ENCODE measurements at regions not wholly inside any gene's neighbourhood (a gene's known extent, or its start where the extent isn't known, plus 50 kb on each side); places are given as distances from the start of the nearest gene placed in this dataset.

GRCh38 chr5:141785711-141786110 is 92.5 kb downstream of the PCDH1 start:
- Histone ChIP-seq H3K27ac (ENCODE audit: low read depth, low read length) (no peak overlapping the region), H3K9me3 (ENCODE audit: insufficient read depth in 2 of 2, low read depth in 1 of 2, low read length in 1 of 2) (no peaks in the 10 kb centered on the region), H3K4ac (replicated peaks; ENCODE audit: insufficient read length, low read depth, low read length) (no peak overlapping the region), H3K56ac (replicated peaks; ENCODE audit: insufficient read length, low read depth, low read length) (no peak overlapping the region), H4K8ac (ENCODE audit: extremely low read depth, insufficient read depth, low read length) (no peak overlapping the region), H3K27me3 (replicated peaks in 1 of 4; ENCODE audit: control insufficient read depth in 3 of 4, extremely low read depth in 1 of 4, insufficient read depth in 3 of 4, low read length in 3 of 4) (no peaks in the 10 kb centered on the region), H3K79me2 (ENCODE audit: control insufficient read depth in 1 of 2, insufficient read depth in 2 of 2, low read length in 2 of 2) (no peaks in the 10 kb centered on the region), H4K91ac (replicated peaks; ENCODE audit: insufficient read length, low read length) (peak overlapping the region; percentile 36), H2AK5ac (ENCODE audit: low read depth, low read length) (no peak overlapping the region), H2BK5ac (ENCODE audit: low read depth, low read length) (no peak overlapping the region), H4K20me1 (replicated peaks in 1 of 2; ENCODE audit: control insufficient read depth in 1 of 2, insufficient read depth in 2 of 2, low read length in 2 of 2) (no peaks in the 10 kb centered on the region), H3K9ac (replicated peaks in 1 of 4; ENCODE audit: extremely low read depth in 1 of 4, low read depth in 3 of 4, low read length in 3 of 4) (no peak overlapping the region; a peak in 2 of 7 replicates), H2BK12ac (ENCODE audit: low read depth, low read length) (peak overlapping the region; percentile 12; the same call in 1 of the 2 replicates), H2AFZ (ENCODE audit: low read length) (no peak overlapping the region), H3K4me2 (ENCODE audit: insufficient read depth in 1 of 2, low read depth in 2 of 2, low read length in 2 of 2) (no peak overlapping the region), H3K36me3 (ENCODE audit: control insufficient read depth in 2 of 4, insufficient read depth in 4 of 4, low read length in 3 of 4) (no peaks in the 10 kb centered on the region), H3K18ac (ENCODE audit: extremely low read depth, low read length) (no peak overlapping the region), H2BK20ac (ENCODE audit: low read length) (no peak overlapping the region), H3K14ac (ENCODE audit: insufficient read length) (no peak overlapping the region), H3K79me1 (ENCODE audit: low read depth, low read length) (no peaks in the 10 kb centered on the region), H3K4me3 (ENCODE audit: extremely low read depth in 1 of 4, insufficient read depth in 2 of 4, low read depth in 3 of 4, low read length in 4 of 4) (no peak overlapping the region), H2BK15ac (ENCODE audit: low read length) (no peak overlapping the region), H4K5ac (ENCODE audit: insufficient read length, low read depth, low read length) (no peak overlapping the region), H3K4me1 (replicated peaks in 1 of 4; ENCODE audit: control insufficient read depth in 3 of 4, insufficient read depth in 4 of 4, low read length in 3 of 4) (peaks cover 0 to 13% (median 5%) of the 10 kb centered on the region in 4 experiments; a peak in 6 of 7 replicates), H2BK120ac (replicated peaks; ENCODE audit: low read depth, low read length) (no peak overlapping the region), H3K23me2 (ENCODE audit: low read depth, low read length) (no peaks in the 10 kb centered on the region), H3K23ac (ENCODE audit: insufficient read length) (no peak overlapping the region)
- POLR2A ChIA-PET (ENCODE audit: partially characterized antibody), result interaction anchor here (0.9 to 2.2 kb wide), 5 partner anchors 11 to 92 kb away, joined by 3 to 8 read pairs (median 3); partner anchors contain the start of gene PCDH1
- CTCF ChIA-PET (ENCODE audit: partially characterized antibody), result interaction anchor here (0.8 to 16.7 kb wide), 10 partner anchors 10 to 93 kb away, joined by 3 to 210 read pairs (median 12); partner anchors contain the start of gene PCDH1
- 90% methylated on average over 5 of the region's 5 CpGs; no CpG with 5 or more reads in 1 of the 2 experiments for WGBS, 2 experiments (ENCODE audit: extremely low coverage in 1 of 2, insufficient coverage in 1 of 2, insufficient read length in 1 of 2, insufficient replicate concordance in 2 of 2, low coverage in 1 of 2, low lambda C conversion rate in 2 of 2, missing lambda C conversion rate in 1 of 2)
- no peak for FAIRE-seq
- no peak for DNase-seq (ENCODE audit: low read depth in 1 of 2, low spot score in 2 of 2)
- no peak for TF ChIP-seq EP300 (IDR thresholded peaks at IDR 0.05; ENCODE audit: borderline replicate concordance in 1 of 2, low read depth in 2 of 2, low read length in 2 of 2)
- no peak for TF ChIP-seq ZNF274 (IDR thresholded peaks at IDR 0.05; ENCODE audit: borderline replicate concordance, extremely low read depth, low read length)
- no peak for TF ChIP-seq SP1 (IDR thresholded peaks at IDR 0.05; ENCODE audit: low read depth, low read length)
- no peak for TF ChIP-seq HDAC2 (IDR thresholded peaks at IDR 0.05; ENCODE audit: borderline replicate concordance in 1 of 2, low read depth in 2 of 2, low read length in 2 of 2)
- TF ChIP-seq TAF7 (optimal IDR thresholded peaks at IDR 0.05; ENCODE audit: borderline replicate concordance, low read depth, low read length), result no peak
- TF ChIP-seq BACH1 (IDR thresholded peaks at IDR 0.05; ENCODE audit: low read length), result no peak
- no peak for TF ChIP-seq FOSL1 (IDR thresholded peaks at IDR 0.05; ENCODE audit: insufficient read depth, low read depth, low read length)
- no peak for TF ChIP-seq KDM4A (IDR thresholded peaks at IDR 0.05; ENCODE audit: low read depth, low read length, severe bottlenecking)
- TF ChIP-seq USF2 (IDR thresholded peaks at IDR 0.05; ENCODE audit: low read length), result no peak
- no peak for TF ChIP-seq EGR1 (IDR thresholded peaks at IDR 0.05; ENCODE audit: borderline replicate concordance, low read depth, low read length)
- TF ChIP-seq SIN3A (conservative IDR thresholded peaks at IDR 0.05 in 1 of 2, IDR thresholded peaks at IDR 0.05 in 1 of 2; ENCODE audit: low read depth in 1 of 2, low read length in 2 of 2), result no peak
- TF ChIP-seq JUN (IDR thresholded peaks at IDR 0.05; ENCODE audit: low read depth, low read length), result no peak

All from H1 (cell line).